HG03558 (cell line): ENCODE measurements at regions not wholly inside any gene's neighbourhood (a gene's known extent, or its start where the extent isn't known, plus 50 kb on each side); places are given as distances from the start of the nearest gene placed in this dataset.

ENCODE experiments used
- ATAC-seq: cut with Tn5 transposase; IDR thresholded peaks from one replicate; pipeline ENCODE4 v1.9.1; 2021; ENCODE audit warnings: moderate number of reproducible peaks; ENCODE audit not compliant: unreplicated experiment; ENCODE audit errors: extremely low read depth

- ATAC-seq, result no peak
Observed at GRCh38 chr12:62106547-62107185, 153.5 kb upstream of the USP15 start.

DNA sequence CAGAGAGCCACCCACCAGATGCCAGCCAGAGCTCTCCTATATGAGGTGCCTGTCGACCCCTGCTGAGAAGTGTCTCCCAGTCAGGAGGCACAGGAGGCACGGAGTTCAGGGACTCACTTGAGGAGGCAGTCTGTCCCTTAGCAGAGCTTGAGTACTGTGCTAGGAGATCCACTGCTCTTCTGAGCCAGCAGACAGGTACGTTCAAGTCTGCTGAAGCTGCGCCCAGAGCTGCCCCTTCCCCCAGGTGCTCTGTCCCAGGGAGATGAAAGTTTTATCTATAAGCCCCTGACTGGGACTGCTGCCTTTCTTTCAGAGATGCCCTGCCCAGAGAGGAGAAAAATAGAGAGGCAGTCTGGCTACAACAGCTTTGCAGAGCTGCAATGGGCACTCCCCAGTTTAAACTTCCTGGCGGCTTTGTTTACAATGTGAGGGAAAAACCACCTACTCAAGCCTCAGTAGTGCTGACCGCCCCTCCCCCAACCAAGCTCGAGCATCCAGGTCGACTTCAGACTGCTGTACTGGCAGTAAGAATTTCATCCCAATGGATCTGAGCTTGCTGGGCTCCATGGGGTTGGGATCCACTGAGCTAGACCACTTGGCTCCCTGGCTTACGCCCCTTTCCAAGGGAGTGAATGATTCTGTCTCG, 146.7 kb upstream of the USP15 start:
- no peak for ATAC-seq

- ATAC-seq, result no peak
Observed at GRCh38 chr12:62116986-62117385, 143.2 kb upstream of the USP15 start.

- peak; percentile 70 for ATAC-seq
Observed at GRCh38 chr12:62123721-62124203, 136.4 kb upstream of the USP15 start.

GRCh38 chr12:62127516-62127915, 132.7 kb upstream of the USP15 start:
- ATAC-seq, result no peak

- ATAC-seq, result no peak
Observed at GRCh38 chr12:62128175-62128975, 131.8 kb upstream of the USP15 start.

DNA sequence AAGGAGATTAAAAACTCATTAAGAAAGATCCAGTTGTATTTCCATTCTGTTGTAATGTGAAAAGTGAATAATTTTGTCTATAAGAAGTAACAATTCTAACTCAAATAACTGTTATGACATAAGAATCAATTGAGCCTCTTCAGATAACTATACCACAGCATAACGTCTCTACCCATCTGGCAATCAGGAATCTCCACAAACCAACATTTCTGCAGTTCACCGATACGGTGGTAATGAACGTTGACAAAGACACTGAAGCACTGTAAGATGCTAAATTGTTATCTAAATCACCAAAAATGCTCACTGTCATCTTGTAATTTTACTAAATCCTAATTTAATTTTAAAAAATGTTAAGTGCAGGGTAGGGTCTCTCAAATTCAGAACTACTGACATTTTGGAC, 130.9 kb upstream of the USP15 start:
- no peak for ATAC-seq

GRCh38 chr12:62130402-62130801, 129.8 kb upstream of the USP15 start:
- no peak for ATAC-seq

GRCh38 chr12:62130834-62131552, 129.2 kb upstream of the USP15 start:
- no peak for ATAC-seq

DNA sequence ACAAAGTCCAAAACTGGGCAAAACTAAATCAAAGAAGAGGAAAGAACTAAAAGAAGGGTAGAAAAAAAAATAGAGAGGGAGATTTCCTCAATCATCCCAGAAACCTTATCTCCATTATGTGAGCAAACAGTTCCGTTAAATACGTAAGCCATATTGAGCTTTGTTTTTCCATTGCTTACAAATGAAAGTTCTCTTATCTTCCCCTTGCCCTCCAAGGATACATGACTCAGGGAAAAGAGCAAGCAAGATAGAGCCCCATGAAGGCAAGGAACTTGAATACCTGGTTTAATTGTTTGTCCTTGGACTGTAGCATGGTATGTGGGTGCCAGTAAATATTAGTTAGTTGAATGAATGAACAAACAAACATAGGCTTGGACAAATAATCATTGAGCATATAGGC, 126.8 kb upstream of the USP15 start:
- ATAC-seq, result no peak

DNA sequence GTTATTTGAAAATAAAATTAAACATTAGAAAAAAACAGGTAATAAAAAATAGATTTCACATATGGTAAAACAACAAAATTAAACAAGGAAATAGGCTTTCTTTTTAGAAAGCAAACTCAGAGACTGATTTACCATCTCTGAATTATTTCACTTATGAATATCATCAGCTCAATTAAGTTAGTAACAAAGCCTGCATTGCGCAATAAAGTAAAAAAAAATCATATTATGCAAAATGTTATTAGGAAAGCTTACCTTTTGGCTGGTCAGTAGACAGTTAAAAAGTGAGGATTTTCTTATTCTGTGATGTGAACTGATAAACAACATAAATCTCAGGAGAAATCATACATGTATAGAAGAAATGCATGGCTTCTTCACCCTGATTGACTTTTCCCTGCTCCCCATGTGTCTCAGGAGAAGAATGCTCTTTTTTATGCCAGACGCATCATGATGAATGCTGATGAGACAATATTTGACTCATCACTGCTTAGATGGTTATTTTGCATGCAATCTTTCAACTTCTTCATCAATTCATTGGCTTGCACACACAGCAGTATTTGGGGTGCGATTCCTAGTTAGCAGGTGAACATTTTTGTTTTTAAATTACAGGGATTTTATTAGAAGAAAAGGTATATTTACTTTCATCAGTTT, 124.5 kb upstream of the USP15 start:
- ATAC-seq, result no peak

DNA sequence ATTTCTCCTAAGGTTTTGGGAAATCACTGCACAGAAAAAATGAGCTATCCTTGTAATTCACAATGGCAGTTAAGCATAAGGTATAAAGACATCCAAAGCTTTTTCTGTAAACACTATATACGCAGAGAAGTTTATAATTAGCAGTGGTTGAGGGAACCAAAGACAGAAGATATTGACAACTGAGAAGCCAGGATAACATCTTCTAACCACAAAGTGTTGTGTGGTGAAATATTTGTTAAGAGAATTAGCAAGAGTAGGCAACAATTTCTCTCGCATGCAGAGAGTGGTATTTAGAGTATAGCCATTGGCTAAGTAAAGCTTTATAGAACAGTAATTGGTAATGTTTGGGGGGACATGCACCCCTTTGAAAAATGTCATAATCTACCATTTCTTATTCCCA, 123.7 kb upstream of the USP15 start:
- no peak for ATAC-seq

DNA sequence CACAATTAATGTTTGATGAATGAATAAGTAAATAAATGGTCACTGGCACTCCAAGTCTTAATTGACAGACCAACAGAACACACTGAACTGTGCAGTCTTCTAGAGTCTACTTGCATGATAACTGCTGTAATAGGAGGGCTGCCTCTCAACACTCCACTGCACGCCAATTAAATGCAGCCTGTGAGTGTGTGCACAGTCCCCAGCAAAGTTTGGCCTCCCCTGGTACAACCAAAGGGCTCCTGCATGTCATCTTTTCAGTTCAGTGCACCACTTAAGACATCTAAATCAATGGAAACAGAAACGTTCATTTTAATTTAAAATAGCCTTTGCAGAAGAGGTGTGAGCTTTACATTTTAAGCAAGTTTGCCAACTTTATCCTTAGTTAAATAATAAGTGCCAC, 121.7 kb upstream of the USP15 start:
- ATAC-seq, result no peak

GRCh38 chr12:62146318-62146717, 113.9 kb upstream of the USP15 start:
- no peak for ATAC-seq

GRCh38 chr12:62158013-62158412, 102.2 kb upstream of the USP15 start:
- ATAC-seq, result no peak

DNA sequence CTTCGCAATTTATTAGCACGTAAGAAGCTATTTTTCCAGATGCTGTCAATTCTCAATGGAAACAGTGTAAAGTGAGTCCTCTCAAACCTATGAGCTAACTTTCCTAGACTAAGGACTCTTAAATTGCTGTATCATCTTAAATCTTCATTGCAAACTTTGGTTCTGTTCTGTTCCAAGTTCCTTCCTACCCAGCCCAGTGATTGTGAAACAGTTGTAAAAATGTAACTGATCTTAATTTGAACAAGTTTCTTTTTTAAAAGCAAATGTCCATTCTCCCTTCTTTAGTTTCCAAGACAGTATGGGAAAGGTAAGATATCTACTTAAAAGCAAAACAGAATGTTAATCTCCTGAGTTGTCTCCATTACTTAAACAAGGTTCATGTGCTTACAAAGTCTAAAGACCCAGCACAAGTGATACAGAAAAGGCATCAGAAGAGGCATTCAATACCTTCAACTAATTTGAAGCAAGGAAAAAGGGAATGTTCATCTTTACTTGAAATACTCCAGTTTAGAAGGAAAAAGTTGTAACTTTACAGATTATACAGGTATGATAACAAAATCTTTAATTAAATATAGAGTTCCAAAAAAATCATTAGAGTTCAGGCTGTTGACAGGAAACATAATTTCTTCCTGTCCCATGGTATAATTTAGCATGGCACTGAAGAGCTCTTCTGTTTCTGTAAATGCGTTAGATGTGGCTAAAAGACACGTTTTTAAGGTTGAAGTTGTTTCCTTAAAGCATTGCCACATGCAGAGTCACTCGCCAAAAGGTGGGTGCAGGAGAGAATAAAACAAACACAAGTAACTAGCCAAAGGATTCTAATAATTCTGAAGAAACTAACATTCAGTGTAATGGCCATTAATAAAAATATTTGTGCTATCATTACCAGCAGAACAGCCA, 101.5 kb upstream of the USP15 start:
- ATAC-seq, result no peak

GRCh38 chr12:62162214-62162613, 98.0 kb upstream of the USP15 start:
- no peak for ATAC-seq

GRCh38 chr12:62163368-62163767, 96.8 kb upstream of the USP15 start:
- no peak for ATAC-seq

- ATAC-seq, result no peak
Observed at GRCh38 chr12:62164036-62164435, 96.2 kb upstream of the USP15 start.
